Right renal pelvis (tissue), 4 donors: ENCODE measurements at regions not wholly inside any gene's neighbourhood (a gene's known extent, or its start where the extent isn't known, plus 50 kb on each side); places are given as distances from the start of the nearest gene placed in this dataset.
"Not testable (repeated sequence)": the region's sequence is repeated elsewhere in the genome, so short reads cannot be mapped to it uniquely, and the experiment has no call there.

Experiments
- DNase-seq, 4 donors: peaks; one replicate each; pipeline ENCODE4 v3.0.0-alpha.2; 2013; ENCODE audit warnings: low read depth in 4 of 4, low spot score in 3 of 4, missing footprints in 1 of 4

DNA sequence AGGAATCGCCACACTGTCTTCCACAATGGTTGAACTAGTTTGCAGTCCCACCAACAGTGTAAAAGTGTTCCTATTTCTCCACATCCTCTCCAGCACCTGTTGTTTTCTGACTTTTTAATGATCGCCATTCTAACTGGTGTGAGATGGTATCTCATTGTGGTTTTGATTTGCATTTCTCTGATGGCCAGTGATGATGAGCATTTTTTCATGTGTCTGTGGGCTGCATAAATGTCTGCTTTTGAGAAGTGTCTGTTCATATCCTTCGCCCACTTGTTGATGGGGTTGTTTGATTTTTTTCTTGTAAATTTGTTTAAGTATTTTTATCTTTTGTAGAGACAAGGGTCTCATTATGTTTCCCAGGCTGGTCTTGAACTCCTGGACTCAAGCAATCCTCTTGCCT, 128.5 kb downstream of the EMP1 start:
- not testable (repeated sequence) for DNase-seq

DNA sequence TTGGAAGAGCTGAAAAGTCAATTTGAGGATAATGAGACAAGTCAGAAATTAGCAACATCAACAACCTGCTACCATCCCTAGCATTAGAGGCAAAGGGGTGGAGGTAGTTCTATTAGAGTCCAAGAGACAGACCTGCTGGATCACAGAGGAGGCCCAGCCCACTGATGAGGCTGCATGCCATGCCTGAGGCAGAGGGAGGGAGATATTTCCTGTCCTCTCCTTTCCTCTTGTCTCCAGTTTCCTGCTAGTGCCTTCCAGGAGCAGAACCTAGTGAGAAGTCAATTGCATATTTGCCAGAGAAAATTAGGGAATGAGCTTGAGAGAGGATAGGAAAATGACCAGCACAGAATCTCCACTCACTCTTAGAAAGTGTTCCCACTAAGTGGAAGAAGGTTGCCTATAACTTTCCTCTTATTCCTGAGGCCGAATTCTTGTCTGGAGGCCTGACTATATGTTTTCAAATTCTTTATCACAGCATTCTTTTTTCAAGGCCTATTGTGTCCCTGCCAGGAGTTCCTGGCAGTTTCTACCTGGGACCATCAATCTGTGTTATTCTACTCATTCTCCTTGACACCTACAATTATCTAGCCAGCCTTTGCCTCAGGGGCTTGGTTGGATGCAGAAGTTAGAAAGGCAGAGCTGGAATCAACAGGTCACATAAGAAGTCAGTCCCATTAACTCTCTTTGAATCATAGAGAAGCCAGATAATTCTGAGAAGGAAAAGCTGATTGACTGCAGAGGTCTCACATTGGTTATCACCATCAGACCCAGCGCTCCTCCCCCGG, 121.9 kb downstream of the EMP1 start:
- DNase-seq, result no peak

DNA sequence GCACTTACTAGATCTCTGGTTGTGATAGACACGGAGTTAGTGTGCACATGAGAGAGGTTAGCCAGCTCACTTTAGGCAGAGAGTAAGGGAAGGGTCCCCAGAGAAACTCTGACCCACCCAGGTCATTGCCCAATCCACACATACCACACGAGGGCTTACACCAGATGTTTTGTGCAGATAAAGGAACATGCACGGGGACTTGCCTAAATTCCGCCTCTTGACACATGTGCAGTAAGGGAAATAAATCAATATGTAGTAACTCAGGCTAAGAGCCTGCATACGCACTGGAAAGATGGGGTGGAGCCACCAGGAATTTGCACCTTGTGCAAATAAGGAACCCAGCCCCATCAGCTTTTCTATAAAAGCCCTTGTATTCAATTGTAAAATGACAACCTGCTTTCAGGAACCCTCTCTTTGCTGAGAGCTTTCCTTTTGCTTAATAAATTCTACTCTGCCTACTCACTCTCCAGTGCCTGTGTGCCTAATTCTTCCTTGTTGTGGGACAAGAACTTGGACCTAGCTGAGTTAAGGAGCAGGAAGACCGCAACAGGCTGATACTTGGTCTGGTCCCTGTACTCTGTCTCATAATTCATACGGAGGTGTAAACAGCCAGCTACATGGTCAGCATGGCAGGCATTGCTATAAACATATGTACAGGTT, 120.2 kb downstream of the EMP1 start:
- DNase-seq, result no peak

DNA sequence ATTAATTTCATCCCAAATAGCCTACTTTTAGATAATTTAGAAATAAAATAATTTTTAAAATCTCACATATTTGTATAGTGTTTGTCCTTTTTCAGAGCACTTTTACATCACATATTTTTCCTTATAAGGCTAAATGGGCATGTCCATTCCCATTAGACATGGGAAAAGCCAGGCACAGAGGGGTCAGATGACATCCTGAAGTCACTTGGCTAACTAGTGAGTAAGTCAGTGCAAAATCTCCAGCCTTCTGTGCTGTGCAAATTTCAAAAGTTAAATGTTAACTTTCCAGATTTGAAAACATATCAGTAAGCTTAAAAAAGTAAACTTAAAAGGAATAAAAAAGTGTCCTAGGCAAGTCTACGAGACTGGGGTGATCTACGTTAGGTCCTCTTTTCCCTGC, 117.4 kb downstream of the EMP1 start:
- no peak for DNase-seq

DNA sequence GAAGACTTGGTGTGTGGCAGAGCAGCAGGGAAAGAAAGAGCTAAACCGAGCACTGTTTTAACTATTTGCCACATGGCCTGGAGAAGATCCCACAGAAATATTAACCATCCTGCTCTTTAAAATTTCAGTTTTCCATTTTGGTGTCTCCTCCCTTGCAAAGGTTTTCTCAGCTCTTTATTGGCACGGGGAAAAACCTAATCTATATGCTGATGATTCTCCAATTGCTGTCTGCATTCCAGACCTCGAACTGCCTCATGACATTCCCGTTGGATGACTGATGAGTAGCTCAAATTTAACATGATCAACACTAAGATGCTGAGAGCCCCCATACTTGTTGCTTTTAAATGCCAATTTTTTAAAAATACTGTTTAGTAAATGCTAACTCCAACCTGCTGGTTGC, 115.0 kb downstream of the EMP1 start:
- DNase-seq, result no peak

DNA sequence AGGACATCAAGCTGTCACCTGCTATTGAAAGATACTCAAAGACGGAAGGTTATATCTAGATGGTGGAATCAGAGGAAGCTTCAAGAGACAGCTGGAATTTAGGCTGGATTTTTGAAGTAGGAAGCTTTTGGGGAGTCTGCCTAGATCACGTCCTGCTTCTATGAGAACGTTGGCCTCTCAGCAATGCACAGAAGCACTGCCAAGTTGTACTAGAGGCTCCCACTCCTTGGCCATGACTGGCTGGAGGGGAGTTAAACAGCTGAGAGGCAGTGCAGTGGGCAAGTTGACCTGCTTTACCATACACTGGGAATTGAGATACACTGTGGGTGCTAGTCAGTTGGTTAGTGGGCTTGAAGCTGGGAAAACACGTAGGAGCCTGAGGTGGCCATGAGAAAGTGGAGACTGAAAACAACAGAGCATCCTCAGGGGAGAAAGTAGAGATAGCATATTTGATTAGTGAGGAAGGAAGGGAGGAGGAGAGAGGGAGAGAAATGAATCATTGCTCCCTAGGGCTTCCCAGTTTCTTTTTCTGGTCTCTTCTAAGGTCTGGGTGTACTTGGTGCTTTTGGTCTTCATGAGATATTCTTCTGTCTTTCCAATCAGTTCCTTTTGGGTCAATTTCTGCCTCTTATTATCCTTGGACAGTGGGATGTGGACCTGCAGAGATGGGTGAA, 110.8 kb downstream of the EMP1 start:
- no peak for DNase-seq

DNA sequence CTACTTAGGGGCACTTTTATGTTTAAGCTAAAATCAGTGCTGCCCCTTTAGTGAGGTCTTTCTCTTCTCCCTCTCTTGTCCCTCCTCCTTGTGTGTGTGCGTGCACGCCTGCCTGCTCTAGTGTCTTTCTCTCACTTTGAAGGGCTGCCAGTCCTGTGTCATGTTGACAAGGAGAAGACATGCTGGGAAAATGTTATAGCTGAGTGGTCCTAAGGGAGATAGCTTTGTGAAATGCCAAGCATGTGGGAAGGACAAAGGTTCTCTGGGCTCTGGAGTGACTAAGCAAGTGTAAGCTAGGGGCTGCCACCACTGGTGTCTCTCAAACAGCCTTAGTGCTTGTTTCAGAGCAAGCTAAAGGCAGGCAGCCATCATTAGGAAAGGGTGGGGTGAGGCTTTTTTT, 108.4 kb downstream of the EMP1 start:
- DNase-seq, result no peak

DNA sequence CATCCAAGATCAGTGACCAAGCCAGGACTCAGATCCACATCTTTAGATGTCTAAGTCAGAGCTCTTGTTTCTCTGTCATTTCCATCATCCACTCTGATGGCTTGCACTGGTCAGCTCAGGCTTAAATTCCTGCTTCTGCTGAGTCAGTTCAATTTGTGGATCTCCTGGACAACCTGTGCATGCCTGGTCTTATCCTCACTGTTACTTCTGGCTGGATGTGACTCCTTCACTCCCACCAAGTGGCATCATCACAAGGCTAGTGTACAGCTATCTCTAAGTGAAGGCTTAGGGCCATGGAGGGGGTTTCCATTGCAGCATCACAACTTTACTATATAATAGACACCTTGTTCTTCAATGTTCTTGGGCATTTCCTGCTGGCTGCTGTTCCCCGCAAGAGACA, 102.9 kb downstream of the EMP1 start:
- no peak for DNase-seq

DNA sequence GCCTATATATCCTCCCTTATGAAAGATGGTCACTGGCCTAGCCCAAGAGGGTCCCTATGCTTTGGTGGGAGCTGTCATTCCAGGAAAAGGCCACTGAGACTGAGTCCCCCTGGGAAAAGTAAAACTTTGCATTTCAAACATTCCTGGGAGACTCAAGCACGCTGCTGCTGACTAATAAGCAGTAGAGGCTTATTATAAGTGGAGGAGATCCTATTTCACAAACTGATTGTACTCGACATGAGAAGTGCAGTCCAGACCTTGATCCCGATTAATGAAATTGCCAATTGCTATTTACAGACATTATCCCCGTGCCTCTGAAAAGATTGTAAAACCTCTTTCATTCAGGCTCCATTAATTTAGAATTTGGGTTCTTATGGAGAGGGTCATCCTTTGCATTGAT, 96.6 kb downstream of the EMP1 start:
- DNase-seq, result no peak

DNA sequence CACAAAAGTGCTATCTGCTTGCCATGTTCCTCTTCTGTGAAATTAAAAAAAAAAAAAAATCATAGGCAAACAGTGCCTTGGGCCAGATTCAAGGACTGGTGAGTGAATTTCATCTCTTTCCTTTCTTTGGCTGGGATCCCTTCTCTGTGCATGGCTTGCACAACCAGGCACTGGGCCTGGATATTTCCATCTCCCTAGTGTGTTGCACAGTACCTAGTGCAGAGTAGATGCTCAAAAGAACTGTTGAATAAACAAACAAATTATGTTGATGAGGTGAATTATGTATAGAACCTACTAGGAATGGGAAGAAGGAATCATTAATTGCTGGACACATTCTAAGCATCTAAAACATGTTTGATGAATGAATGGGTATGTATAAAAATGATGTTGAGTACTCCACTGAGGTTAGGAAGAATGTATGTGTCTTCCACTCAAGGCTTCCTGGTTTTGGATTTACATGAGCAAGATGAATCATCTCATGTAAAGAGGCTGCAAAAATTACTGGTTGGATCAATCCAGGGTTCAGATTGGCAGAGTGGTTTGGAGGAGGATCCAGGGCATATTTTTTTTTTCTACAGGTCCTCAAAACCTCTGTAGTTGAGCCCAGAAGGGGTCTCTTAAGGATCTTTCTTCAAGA, 93.2 kb downstream of the EMP1 start:
- no peak for DNase-seq

DNA sequence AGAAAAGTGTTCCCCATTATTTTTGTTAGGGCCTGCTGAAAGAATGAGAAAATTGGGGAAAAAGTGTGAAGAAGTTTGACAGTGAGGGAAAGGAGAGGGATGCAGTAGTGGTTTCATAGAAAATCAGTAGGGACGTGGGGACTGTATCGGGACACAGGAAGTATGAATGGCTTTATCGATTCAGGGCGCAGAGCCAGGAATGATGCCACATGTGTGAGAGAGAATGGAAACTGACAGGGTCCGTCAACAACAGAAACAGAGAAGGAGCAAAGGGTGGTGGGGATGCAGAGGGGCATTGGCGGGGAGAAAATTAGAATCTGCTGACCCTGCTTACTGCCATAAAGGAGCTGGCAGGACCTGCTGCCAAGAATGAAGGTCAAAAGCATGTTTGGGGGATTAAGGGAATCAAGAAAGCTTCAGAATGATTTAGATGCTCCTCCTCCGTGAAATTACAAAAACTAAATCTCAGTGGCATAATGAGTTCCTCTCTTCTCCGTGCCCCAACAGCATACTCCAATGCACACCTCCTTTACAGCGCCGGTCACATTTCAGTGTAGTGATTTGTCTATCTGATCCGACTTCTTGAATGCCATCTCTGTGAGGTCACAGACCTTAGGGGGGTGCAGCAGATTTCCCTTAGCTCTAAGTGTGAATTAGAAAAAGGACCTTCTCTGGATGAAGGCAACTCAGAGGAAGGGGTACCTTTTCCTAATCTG, 92.6 kb downstream of the EMP1 start:
- DNase-seq, result no peak

DNA sequence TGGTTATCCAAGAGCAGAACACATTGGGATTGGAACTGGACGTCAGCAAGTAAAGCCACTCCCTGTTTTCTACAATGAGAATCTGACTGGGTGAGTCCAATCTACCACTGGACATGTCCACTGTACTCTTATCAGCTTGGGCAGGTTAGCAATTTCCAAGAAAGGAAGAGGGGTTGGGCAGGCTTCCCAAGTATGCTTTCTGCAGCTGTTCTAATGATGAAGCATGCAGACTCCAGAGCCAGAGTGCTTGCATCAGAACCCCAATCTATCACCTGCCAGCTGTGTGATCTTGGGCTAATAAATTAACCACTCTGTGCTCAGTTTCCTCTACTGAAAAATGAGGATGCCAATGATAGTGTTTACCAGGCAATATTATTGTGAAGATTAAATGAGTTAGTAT, 92.0 kb downstream of the EMP1 start:
- no peak for DNase-seq

DNA sequence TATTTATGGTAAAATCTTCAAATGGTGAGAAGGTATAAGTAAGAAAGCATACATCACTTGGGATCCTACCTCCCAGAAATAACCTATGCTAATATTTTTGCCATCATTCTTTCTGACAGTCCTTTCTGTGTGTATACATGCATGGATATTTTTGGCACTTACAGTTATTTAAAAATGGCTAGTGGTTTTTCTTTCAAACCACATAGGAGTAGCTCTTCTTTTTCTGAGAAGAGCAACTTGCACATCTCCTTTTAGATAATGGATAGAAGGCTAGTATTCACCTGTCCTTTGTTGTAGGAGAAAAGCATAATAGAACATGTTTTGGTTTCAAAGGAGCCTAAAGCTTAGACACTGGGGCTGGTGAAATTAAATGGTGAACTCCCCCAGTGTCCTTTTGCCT, 87.3 kb downstream of the EMP1 start:
- DNase-seq, result no peak

DNA sequence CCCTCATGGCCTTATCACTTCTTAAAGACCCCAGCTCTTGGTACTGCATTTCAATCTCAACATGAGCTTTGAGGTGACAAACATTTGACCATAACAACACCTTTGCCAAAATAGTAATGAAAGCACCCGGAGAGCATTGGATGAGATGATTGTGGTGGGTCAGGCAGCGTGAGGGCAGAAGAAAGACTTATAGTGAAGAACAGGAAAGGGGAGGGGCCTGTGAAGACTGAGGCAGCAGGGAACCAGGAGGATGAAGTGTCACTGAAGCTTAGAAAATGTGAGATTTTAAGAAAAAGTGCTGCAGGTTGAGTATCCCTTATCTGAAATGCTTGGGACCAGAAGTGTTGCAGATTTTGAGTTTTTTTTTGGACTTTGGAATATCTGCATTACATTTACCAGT, 86.3 kb downstream of the EMP1 start:
- no peak for DNase-seq

DNA sequence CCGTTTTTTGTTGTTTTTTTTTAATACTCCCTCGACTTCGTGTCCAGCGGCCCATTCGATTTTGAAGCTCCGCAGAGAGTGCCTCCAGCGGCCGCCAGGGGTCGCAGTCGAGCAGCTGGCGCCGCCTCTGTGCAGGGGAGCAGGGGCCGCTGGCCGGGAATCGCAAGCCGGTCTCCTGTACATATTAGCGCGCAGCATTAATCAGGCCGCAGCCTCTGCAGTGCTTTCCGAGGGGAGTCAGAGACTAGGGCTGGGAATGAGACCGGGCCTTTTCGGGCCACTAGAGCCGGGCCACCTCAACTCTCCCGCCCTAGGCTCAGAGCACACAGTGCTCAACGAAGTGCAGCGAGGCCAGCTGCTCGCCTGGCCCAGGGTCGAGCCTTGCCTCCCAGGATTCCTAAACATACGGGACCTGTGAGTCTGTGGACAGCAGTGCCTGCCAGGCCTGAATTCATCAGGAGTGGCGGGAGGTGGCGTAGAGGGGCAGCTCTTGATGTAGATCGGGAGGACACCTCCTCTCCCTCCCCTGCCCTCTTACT, 81.8 kb downstream of the EMP1 start:
- DNase-seq, result peak; percentile 63 to 74 (median 66)

DNA sequence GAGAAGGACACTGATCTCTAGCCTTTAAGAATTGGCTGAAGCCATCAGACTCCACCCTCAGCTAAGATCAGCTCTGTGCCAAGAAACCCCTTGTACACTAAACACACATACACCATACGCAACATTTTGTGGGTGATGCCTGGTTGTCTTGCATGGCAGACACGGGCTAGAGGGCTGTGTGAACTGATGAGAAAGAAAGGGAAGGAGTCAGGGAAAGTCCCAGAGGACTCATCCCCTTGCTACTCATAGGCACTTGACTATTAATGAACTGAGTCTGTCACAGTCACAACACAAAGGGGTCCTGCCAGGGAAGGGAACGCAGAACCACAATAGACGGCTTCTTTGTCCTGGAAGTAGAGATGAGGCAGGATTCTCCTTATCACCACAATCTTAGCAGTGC, 80.8 kb downstream of the EMP1 start:
- DNase-seq, result no peak

DNA sequence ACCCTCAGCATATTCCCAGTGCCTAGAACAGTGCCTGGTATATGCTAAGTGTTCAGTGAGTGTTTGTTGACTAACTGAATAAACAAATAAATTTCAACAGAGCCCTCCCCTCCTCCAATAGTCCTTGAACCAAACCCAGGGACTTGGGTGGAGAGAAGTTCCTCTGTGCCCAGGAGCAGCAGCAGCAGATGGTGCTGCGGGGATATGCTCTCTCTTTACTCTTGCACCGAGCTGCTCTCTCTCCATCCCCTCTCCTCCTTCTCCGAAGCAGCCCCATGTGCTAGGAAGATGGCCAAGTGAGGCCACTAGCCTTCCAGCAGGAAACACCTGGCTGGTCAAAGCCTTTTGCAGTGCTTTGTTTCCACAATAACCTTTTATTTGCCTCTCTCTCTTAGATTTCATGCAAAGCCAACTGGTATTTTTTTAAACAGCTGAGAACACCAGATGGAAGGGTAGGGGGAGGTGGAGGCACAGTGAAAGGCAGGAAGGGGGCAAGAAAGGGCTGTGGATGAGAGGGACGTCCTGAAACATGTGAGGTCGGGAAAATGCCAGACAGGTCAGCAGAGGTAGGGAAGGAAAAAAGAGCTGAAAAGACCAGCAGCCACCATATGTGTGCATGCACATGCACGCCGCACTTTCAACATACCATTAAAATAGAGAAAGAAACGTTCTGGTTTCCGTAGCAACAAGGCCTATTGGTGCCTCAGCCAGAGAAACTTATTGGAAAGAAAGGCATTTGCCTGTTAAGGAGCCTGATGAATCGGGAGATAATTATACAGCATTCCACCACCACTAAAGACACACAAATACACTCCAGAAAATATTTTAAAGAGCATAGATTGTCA, 78.9 kb downstream of the EMP1 start:
- DNase-seq, result no peak

DNA sequence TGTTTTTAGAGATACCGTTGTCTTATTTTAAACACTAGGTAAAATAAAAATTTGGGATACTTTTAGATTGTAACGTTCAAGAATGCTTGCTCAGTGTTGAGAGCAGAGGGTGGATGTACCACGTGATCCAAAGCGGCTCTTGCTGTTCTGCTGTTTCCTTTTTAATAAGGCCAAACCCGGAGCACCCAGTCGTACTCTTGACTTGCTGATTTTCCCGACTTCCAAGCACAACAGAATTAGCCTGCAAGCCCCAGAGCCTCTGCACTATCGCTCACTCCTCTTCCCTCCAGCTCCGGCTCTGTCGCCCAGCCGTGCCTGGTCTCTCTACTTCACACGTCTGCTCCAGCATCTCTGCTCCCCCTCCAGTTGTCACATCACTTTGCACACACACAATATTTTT, 77.3 kb downstream of the EMP1 start:
- no peak for DNase-seq

DNA sequence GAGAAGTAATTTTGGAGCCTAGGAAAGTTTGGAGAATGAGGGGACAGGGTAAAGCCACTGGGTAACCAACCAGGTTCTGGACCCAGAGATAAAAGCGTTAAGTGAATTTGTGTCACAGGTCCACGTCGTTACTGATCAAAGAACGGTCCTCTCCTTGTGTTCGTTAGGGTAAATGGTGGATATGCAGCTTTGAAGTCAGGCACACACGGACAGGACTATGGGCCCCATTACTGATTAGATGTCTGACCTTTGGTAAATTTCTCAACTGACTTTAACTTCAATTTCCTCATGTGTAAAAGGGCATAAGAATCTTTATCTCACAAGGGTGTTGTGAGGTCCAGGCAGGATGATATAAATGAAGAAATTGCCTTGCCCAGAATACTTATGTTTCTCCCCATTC, 76.6 kb downstream of the EMP1 start:
- DNase-seq, result no peak

DNA sequence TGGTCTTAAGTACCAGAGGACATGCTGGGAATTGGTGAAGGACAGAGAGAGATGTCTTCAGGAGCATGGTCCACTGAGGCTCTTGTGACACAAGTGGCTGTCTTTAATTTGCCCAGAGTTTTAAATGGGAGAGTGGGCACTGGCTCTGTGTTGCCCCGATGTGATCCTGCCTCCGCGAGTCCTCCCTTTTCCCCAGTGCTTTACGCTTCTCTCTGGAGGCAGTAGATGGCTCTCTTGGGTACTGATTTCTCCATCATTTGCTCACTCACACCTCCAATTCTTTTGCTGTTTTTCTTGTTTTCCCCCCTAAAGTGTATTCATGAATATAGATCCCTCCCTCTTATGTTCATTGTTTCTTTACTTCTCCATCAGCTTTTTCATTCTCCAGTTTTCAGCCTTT, 74.3 kb downstream of the EMP1 start:
- DNase-seq, result no peak
